HL-60 (cell line): ENCODE measurements at regions not wholly inside any gene's neighbourhood (a gene's known extent, or its start where the extent isn't known, plus 50 kb on each side); places are given as distances from the start of the nearest gene placed in this dataset.

Source experiments
- POLR2AphosphoS5 ChIP-seq: IDR thresholded peaks from 2 replicates; pipeline ENCODE4 v1.6.1; 2012; ENCODE audit warnings: low read depth
- SPI1 ChIP-seq: IDR thresholded peaks from 2 replicates; pipeline ENCODE4 v1.6.1; 2012; ENCODE audit warnings: low read depth, mild to moderate bottlenecking, borderline replicate concordance
- TF ChIP-seq, protein P1 (sequence below): IDR thresholded peaks from one replicate; pipeline ENCODE4 v1.5.1; 2011; ENCODE audit warnings: low read length, control low read depth, inconsistent platforms; ENCODE audit not compliant: insufficient read depth

DNA sequence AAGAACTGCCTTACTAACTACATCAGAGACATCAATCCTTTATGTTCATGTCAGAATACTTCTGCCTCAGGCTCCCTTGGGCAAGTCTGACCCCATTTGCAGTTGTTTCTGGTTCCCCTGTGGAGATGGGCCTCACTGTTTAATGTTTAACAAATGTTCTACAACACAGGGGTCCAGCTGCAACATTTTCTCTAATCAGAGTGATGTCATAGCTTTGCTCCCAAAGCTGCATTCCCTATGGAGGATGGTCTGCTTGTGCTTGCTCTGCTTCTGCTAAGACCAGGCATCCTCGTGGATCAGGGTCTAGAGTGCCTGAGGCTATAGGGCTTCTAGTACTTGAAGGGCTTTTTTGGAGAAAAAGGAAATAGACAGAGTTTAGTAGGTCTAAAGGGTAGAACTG is 1071.2 kb downstream of the TTLL7 start:
- TF ChIP-seq, protein P1, sequence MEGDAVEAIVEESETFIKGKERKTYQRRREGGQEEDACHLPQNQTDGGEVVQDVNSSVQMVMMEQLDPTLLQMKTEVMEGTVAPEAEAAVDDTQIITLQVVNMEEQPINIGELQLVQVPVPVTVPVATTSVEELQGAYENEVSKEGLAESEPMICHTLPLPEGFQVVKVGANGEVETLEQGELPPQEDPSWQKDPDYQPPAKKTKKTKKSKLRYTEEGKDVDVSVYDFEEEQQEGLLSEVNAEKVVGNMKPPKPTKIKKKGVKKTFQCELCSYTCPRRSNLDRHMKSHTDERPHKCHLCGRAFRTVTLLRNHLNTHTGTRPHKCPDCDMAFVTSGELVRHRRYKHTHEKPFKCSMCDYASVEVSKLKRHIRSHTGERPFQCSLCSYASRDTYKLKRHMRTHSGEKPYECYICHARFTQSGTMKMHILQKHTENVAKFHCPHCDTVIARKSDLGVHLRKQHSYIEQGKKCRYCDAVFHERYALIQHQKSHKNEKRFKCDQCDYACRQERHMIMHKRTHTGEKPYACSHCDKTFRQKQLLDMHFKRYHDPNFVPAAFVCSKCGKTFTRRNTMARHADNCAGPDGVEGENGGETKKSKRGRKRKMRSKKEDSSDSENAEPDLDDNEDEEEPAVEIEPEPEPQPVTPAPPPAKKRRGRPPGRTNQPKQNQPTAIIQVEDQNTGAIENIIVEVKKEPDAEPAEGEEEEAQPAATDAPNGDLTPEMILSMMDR, result no peak
- no peak for TF ChIP-seq POLR2AphosphoS5
- TF ChIP-seq SPI1, result no peak
